WTC11 (cell line): ENCODE measurements at regions not wholly inside any gene's neighbourhood (a gene's known extent, or its start where the extent isn't known, plus 50 kb on each side); places are given as distances from the start of the nearest gene placed in this dataset.

Source experiments
- ATAC-seq: fragments of 200-7000 bp; cut with Tn5 transposase; 2 replicates; pipeline ENCODE4 v1.10.0; 2021; ENCODE audit warnings: mild to moderate bottlenecking, moderate library complexity
- CTCF ChIA-PET: fragments of 300-600 bp; sonication (Branson Sonifier 250); formaldehyde crosslinking; loops from one replicate; lab custom pipeline; 2021; ENCODE audit warnings: antibody characterized with exemption; lab: Charles Lee
- POLR2A ChIA-PET: fragments of 350-600 bp; sonication (Branson Sonifier 250); formaldehyde crosslinking; loops from one replicate; lab custom pipeline; 2021; ENCODE audit warnings: antibody characterized with exemption; lab: Charles Lee
- DNase-seq: peaks from one replicate; pipeline ENCODE4 v3.0.0; 2021; ENCODE audit warnings: low spot score
- H3K27ac Mint-ChIP-seq: 2 replicates; pipeline ENCODE4 v1.8.0; 2021; ENCODE audit warnings: mixed read lengths
- H3K27me3 Mint-ChIP-seq: 2 replicates; pipeline ENCODE4 v1.8.0; 2021; ENCODE audit warnings: low read depth, mild to moderate bottlenecking, moderate library complexity, mixed read lengths
- H3K36me3 Mint-ChIP-seq: 2 replicates; pipeline ENCODE4 v1.8.0; 2021; ENCODE audit warnings: mixed read lengths
- H3K4me1 Mint-ChIP-seq: 2 replicates; pipeline ENCODE4 v1.8.0; 2022; ENCODE audit warnings: mixed read lengths
- H3K4me3 Mint-ChIP-seq: 2 replicates; pipeline ENCODE4 v1.8.0; 2021; ENCODE audit warnings: mild to moderate bottlenecking, moderate library complexity, mixed read lengths
- H3K9me3 Mint-ChIP-seq: 2 replicates; pipeline ENCODE4 v1.8.0; 2021; ENCODE audit warnings: mixed read lengths
- ATF1 ChIP-seq: sonication (generic); formaldehyde crosslinking; IDR thresholded peaks from 2 replicates; pipeline ENCODE4 v1.8.1; 2023; ENCODE audit warnings: mild to moderate bottlenecking, moderate library complexity, missing genetic modification reagents
- CREM ChIP-seq: sonication (generic); formaldehyde crosslinking; IDR thresholded peaks from 2 replicates; pipeline ENCODE4 v1.8.1; 2022; ENCODE audit warnings: mild to moderate bottlenecking, missing genetic modification reagents, moderate library complexity
- JUN ChIP-seq: sonication (generic); formaldehyde crosslinking; IDR thresholded peaks from 2 replicates; pipeline ENCODE4 v1.8.0; 2023; ENCODE audit warnings: mild to moderate bottlenecking, missing genetic modification reagents
- MXD4 ChIP-seq: fragments of 250-450 bp; sonication (Bioruptor Pico); IDR thresholded peaks from 2 replicates; pipeline ENCODE4 v1.8.0; 2021; ENCODE audit warnings: mild to moderate bottlenecking, moderate library complexity, borderline replicate concordance
- NFATC4 ChIP-seq: fragments of 250-450 bp; sonication (Bioruptor Pico); IDR thresholded peaks from 2 replicates; pipeline ENCODE4 v1.9.0; 2021; ENCODE audit warnings: mild to moderate bottlenecking
- NFE2L1 ChIP-seq: sonication (generic); formaldehyde crosslinking; IDR thresholded peaks from 2 replicates; pipeline ENCODE4 v1.8.1; 2023; ENCODE audit warnings: missing genetic modification reagents
- NFYB ChIP-seq: sonication (generic); formaldehyde crosslinking; conservative IDR thresholded peaks from 2 replicates; pipeline ENCODE4 v1.8.0; 2022; ENCODE audit warnings: low read depth, missing genetic modification reagents
- OVOL2 ChIP-seq: fragments of 250-450 bp; sonication (Bioruptor Pico); IDR thresholded peaks from 2 replicates; pipeline ENCODE4 v1.9.0; 2021; ENCODE audit warnings: mild to moderate bottlenecking, borderline replicate concordance
- SMAD4 ChIP-seq: sonication (generic); formaldehyde crosslinking; IDR thresholded peaks from 2 replicates; pipeline ENCODE4 v1.8.0; 2022; ENCODE audit warnings: mild to moderate bottlenecking, missing genetic modification reagents
- TEAD1 ChIP-seq: sonication (generic); formaldehyde crosslinking; IDR thresholded peaks from 2 replicates; pipeline ENCODE4 v1.8.0; 2022; ENCODE audit warnings: mild to moderate bottlenecking, missing genetic modification reagents
- TF ChIP-seq, protein P1 (sequence below): sonication (generic); formaldehyde crosslinking; IDR thresholded peaks from 2 replicates; pipeline ENCODE4 v1.8.1; 2022; ENCODE audit warnings: missing genetic modification reagents, borderline replicate concordance
- TF ChIP-seq, protein P2 (sequence below): fragments of 250-450 bp; sonication (Bioruptor Pico); IDR thresholded peaks from 2 replicates; pipeline ENCODE4 v1.9.0; 2021; ENCODE audit warnings: moderate library complexity, mild to moderate bottlenecking, inconsistent platforms, borderline replicate concordance
- TF ChIP-seq, protein P3 (sequence below): fragments of 250-450 bp; sonication (Bioruptor Pico); IDR thresholded peaks from 2 replicates; pipeline ENCODE4 v1.9.0; 2021; ENCODE audit warnings: mild to moderate bottlenecking, borderline replicate concordance
- TF ChIP-seq, protein P4 (sequence below): fragments of 250-450 bp; sonication (Bioruptor Pico); conservative IDR thresholded peaks from 2 replicates; pipeline ENCODE4 v1.9.0; 2021; ENCODE audit warnings: mild to moderate bottlenecking
- TF ChIP-seq, protein P5 (sequence below): sonication (generic); formaldehyde crosslinking; conservative IDR thresholded peaks from 2 replicates; pipeline ENCODE4 v1.8.1; 2023; ENCODE audit warnings: mild to moderate bottlenecking, low read depth, missing genetic modification reagents, moderate library complexity

DNA sequence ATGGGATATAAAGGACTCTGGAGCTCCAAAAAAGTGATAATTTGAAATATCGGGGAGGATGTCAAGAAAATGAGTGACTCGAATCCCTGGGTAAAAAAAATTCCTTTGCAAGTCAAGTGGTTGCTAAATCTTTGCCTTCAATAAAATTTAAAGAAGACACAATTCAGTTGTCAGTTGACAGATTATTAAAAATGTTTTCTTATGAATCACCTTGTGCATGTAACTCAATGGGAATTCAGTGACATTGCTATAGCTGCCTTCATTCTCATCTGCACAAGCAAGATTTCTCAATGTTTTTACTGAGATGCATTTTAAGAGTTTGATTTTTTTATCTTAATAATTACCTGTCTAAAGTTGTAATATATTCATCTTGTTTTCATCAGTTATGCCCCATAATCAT is 264.0 kb upstream of the IL12A start:
- DNase-seq, result no peak
- Mint-ChIP-seq H3K9me3 (peaks cover 3% of the 10 kb centered on the region), H3K4me3 (no peak overlapping the region), H3K27ac (no peak overlapping the region), H3K4me1 (no peaks in the 10 kb centered on the region), H3K36me3 (no peaks in the 10 kb centered on the region), H3K27me3 (no peaks in the 10 kb centered on the region)
- no peak for ATAC-seq
- POLR2A ChIA-PET, result no interaction called here
- TF ChIP-seq, protein P1, sequence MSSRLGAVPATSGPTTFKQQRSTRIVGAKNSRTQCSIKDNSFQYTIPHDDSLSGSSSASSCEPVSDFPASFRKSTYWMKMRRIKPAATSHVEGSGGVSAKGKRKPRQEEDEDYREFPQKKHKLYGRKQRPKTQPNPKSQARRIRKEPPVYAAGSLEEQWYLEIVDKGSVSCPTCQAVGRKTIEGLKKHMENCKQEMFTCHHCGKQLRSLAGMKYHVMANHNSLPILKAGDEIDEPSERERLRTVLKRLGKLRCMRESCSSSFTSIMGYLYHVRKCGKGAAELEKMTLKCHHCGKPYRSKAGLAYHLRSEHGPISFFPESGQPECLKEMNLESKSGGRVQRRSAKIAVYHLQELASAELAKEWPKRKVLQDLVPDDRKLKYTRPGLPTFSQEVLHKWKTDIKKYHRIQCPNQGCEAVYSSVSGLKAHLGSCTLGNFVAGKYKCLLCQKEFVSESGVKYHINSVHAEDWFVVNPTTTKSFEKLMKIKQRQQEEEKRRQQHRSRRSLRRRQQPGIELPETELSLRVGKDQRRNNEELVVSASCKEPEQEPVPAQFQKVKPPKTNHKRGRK (CRISPR knock-in tag), result no peak
- TF ChIP-seq OVOL2, result no peak
- no peak for TF ChIP-seq ATF1
- no peak for TF ChIP-seq SMAD4
- TF ChIP-seq JUN (CRISPR knock-in tag), result no peak
- TF ChIP-seq, protein P2, sequence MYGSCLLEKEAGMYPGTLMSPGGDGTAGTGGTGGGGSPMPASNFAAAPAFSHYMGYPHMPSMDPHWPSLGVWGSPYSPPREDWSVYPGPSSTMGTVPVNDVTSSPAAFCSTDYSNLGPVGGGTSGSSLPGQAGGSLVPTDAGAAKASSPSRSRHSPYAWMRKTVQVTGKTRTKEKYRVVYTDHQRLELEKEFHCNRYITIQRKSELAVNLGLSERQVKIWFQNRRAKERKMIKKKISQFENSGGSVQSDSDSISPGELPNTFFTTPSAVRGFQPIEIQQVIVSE, result no peak
- no peak for TF ChIP-seq NFYB
- TF ChIP-seq NFE2L1 (CRISPR knock-in tag), result no peak
- no peak for TF ChIP-seq NFATC4
- TF ChIP-seq MXD4 (CRISPR knock-in tag), result no peak
- TF ChIP-seq, protein P3, sequence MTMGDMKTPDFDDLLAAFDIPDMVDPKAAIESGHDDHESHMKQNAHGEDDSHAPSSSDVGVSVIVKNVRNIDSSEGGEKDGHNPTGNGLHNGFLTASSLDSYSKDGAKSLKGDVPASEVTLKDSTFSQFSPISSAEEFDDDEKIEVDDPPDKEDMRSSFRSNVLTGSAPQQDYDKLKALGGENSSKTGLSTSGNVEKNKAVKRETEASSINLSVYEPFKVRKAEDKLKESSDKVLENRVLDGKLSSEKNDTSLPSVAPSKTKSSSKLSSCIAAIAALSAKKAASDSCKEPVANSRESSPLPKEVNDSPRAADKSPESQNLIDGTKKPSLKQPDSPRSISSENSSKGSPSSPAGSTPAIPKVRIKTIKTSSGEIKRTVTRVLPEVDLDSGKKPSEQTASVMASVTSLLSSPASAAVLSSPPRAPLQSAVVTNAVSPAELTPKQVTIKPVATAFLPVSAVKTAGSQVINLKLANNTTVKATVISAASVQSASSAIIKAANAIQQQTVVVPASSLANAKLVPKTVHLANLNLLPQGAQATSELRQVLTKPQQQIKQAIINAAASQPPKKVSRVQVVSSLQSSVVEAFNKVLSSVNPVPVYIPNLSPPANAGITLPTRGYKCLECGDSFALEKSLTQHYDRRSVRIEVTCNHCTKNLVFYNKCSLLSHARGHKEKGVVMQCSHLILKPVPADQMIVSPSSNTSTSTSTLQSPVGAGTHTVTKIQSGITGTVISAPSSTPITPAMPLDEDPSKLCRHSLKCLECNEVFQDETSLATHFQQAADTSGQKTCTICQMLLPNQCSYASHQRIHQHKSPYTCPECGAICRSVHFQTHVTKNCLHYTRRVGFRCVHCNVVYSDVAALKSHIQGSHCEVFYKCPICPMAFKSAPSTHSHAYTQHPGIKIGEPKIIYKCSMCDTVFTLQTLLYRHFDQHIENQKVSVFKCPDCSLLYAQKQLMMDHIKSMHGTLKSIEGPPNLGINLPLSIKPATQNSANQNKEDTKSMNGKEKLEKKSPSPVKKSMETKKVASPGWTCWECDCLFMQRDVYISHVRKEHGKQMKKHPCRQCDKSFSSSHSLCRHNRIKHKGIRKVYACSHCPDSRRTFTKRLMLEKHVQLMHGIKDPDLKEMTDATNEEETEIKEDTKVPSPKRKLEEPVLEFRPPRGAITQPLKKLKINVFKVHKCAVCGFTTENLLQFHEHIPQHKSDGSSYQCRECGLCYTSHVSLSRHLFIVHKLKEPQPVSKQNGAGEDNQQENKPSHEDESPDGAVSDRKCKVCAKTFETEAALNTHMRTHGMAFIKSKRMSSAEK (CRISPR knock-in tag), result no peak
- TF ChIP-seq, protein P4, sequence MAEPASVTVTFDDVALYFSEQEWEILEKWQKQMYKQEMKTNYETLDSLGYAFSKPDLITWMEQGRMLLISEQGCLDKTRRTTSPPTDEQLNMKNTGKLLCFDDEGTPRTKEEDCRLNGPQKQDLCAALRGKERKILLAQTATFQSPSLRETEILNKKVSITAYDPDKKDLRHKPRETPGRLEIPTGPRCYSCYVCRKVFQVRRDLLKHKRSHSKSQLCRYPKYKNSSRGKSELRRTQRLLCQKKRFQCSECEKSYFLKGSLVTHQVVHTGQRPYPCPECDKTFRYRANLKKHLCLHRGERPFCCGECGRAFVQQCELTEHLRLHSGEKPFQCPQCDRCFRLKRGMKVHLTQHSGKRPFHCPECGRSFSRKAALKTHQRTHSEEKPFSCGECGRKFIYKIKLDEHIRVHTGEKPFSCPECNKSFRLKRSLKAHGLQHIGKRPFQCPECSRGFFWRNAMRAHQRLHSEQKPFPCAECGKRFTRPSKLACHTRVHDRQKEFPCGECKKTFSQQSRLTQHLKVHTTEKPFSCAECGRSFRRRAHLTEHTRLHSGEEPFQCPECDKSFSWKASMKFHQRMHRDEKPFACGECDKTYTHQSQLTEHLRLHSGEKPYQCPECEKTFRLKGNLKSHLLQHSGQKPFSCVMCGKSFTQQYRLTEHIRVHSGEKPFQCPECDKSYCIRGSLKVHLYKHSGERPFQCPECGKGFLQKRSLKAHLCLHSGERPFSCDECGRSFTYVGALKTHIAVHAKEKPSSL (CRISPR knock-in tag), result no peak
- TF ChIP-seq CREM (CRISPR knock-in tag), result no peak
- CTCF ChIA-PET, result no interaction called here

DNA sequence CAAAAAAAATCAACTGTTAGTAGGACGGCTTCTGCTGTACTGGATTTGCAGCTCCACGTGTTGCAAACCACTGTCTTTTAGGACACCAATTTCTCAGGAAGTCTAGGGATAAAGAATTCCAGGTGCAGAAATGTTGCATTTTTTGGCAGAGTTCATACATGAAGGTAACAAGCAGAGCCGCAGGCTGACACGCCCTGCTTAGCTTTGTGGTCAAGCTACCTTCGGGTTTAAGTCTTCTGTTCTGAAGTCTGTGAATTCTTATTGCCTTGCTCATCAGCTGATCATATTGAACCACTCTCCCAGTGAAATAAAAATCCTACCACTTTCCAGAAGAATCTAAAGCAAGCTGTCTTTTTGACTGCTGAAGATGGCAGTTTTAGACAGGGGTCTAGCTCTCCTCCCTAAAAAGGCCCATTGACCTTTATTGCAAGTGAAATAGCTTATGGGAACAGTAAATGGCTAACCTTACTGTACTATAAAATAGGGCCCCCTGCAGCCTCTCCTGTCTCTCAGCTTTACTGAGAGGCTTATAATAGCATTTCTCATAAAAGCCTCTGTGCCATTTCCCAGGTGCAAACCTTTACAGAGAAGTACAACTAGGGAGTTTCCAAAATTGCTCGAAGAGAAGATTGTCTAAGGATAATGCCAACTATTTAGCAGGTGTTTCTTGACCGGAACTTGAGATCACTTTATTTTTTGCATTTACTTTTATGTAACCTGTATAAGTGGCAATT is 262.2 kb upstream of the IL12A start:
- Mint-ChIP-seq H3K9me3 (no peaks in the 10 kb centered on the region), H3K4me1 (peaks cover 8% of the 10 kb centered on the region), H3K27me3 (no peaks in the 10 kb centered on the region), H3K36me3 (no peaks in the 10 kb centered on the region), H3K27ac (no peak overlapping the region), H3K4me3 (no peak overlapping the region)
- DNase-seq, result no peak
- TF ChIP-seq NFYB (no peak), TEAD1 (CRISPR knock-in tag) (no peak), CREM (CRISPR knock-in tag) (no peak)
- TF ChIP-seq, protein P5, sequence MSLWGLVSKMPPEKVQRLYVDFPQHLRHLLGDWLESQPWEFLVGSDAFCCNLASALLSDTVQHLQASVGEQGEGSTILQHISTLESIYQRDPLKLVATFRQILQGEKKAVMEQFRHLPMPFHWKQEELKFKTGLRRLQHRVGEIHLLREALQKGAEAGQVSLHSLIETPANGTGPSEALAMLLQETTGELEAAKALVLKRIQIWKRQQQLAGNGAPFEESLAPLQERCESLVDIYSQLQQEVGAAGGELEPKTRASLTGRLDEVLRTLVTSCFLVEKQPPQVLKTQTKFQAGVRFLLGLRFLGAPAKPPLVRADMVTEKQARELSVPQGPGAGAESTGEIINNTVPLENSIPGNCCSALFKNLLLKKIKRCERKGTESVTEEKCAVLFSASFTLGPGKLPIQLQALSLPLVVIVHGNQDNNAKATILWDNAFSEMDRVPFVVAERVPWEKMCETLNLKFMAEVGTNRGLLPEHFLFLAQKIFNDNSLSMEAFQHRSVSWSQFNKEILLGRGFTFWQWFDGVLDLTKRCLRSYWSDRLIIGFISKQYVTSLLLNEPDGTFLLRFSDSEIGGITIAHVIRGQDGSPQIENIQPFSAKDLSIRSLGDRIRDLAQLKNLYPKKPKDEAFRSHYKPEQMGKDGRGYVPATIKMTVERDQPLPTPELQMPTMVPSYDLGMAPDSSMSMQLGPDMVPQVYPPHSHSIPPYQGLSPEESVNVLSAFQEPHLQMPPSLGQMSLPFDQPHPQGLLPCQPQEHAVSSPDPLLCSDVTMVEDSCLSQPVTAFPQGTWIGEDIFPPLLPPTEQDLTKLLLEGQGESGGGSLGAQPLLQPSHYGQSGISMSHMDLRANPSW (CRISPR knock-in tag), result no peak
- TF ChIP-seq, protein P4 (CRISPR knock-in tag), result no peak
- ChIA-PET CTCF (no interaction called here), POLR2A (no interaction called here)
- ATAC-seq, result no peak
